Neural crest cell (in vitro differentiated cells): ENCODE measurements at regions not wholly inside any gene's neighbourhood (a gene's known extent, or its start where the extent isn't known, plus 50 kb on each side); places are given as distances from the start of the nearest gene placed in this dataset.

Experiments
- DNase-seq: peaks from one replicate; pipeline ENCODE4 v3.0.0; 2021; ENCODE audit warnings: low read depth, mixed read lengths, low spot score
- H3K27ac Mint-ChIP-seq: one replicate; pipeline ENCODE4 v1.8.0; 2021; ENCODE audit warnings: mild to moderate bottlenecking, mixed read lengths; ENCODE audit not compliant: unreplicated experiment
- H3K27me3 Mint-ChIP-seq: 2 replicates; pipeline ENCODE4 v1.8.0; 2021; ENCODE audit warnings: low read depth, mild to moderate bottlenecking, mixed read lengths
- H3K36me3 Mint-ChIP-seq: 2 replicates; pipeline ENCODE4 v1.8.0; 2021; ENCODE audit warnings: low read depth, mild to moderate bottlenecking, mixed read lengths
- H3K4me1 Mint-ChIP-seq: 2 replicates; pipeline ENCODE4 v1.8.0; 2021; ENCODE audit warnings: mixed read lengths
- H3K4me3 Mint-ChIP-seq: one replicate; pipeline ENCODE4 v1.8.0; 2021; ENCODE audit warnings: mild to moderate bottlenecking, mixed read lengths
- H3K9me3 Mint-ChIP-seq: 2 replicates; pipeline ENCODE4 v1.8.0; 2021; ENCODE audit warnings: mixed read lengths
- CTCF ChIP-seq: fragments of 200-600 bp; sonication (generic); conservative IDR thresholded peaks from 2 replicates; pipeline ENCODE4 v1.5.0; 2021; ENCODE audit warnings: antibody characterized with exemption, mild to moderate bottlenecking

GRCh38 chr6:90412538-90413369 is 116.1 kb upstream of the BACH2 start:
- no peak for DNase-seq
- TF ChIP-seq CTCF = no peak
- no peak overlapping the region for H3K27ac Mint-ChIP-seq
- no peak overlapping the region for H3K4me3 Mint-ChIP-seq
- peaks cover 4% of the 10 kb centered on the region for H3K9me3 Mint-ChIP-seq
- no peaks in the 10 kb centered on the region for H3K27me3 Mint-ChIP-seq
- peaks cover 16% of the 10 kb centered on the region for H3K4me1 Mint-ChIP-seq
- no peaks in the 10 kb centered on the region for H3K36me3 Mint-ChIP-seq

GRCh38 chr6:90411292-90411781 is 114.7 kb upstream of the BACH2 start:
- no peak for TF ChIP-seq CTCF
- Mint-ChIP-seq H3K9me3 (peaks cover 4% of the 10 kb centered on the region), H3K36me3 (no peaks in the 10 kb centered on the region), H3K27ac (no peak overlapping the region), H3K27me3 (no peaks in the 10 kb centered on the region), H3K4me3 (no peak overlapping the region), H3K4me1 (peaks cover 16% of the 10 kb centered on the region)
- DNase-seq = no peak

- peaks cover 4% of the 10 kb centered on the region for H3K9me3 Mint-ChIP-seq
- no peak for TF ChIP-seq CTCF
- no peak overlapping the region for H3K4me3 Mint-ChIP-seq
- no peak overlapping the region for H3K27ac Mint-ChIP-seq
- no peaks in the 10 kb centered on the region for H3K27me3 Mint-ChIP-seq
- DNase-seq = no peak
- H3K4me1 Mint-ChIP-seq = peaks cover 20% of the 10 kb centered on the region
- H3K36me3 Mint-ChIP-seq = no peaks in the 10 kb centered on the region
These were observed 113.1 kb upstream of the BACH2 start for GRCh38 chr6:90409700-90410099.

- TF ChIP-seq CTCF = no peak
- Mint-ChIP-seq H3K4me3 (no peak overlapping the region), H3K9me3 (peaks cover 4% of the 10 kb centered on the region), H3K27me3 (no peaks in the 10 kb centered on the region), H3K4me1 (peaks cover 21% of the 10 kb centered on the region), H3K27ac (peak overlapping the region; percentile 17), H3K36me3 (no peaks in the 10 kb centered on the region)
- DNase-seq = no peak
These were observed 110.3 kb upstream of the BACH2 start for GRCh38 chr6:90406957-90407356.

GRCh38 chr6:90406142-90406794 is 109.6 kb upstream of the BACH2 start:
- DNase-seq = no peak

More at GRCh38 chr6:90406142-90406794, 109.6 kb upstream of the BACH2 start:
- no peaks in the 10 kb centered on the region for H3K27me3 Mint-ChIP-seq
- no peak for TF ChIP-seq CTCF
- H3K9me3 Mint-ChIP-seq = peaks cover 4% of the 10 kb centered on the region
- no peak overlapping the region for H3K4me3 Mint-ChIP-seq
- H3K36me3 Mint-ChIP-seq = no peaks in the 10 kb centered on the region
- peaks cover 21% of the 10 kb centered on the region for H3K4me1 Mint-ChIP-seq
- H3K27ac Mint-ChIP-seq = no peak overlapping the region
